ENCODE measurements at regions not wholly inside any gene's neighbourhood (a gene's known extent, or its start where the extent isn't known, plus 50 kb on each side); places are given as distances from the start of the nearest gene placed in this dataset.

- no peak for ATAC-seq
- no peaks in the 10 kb centered on the region for H3K27me3 ChIP-seq
- no peaks in the 10 kb centered on the region for H3K36me3 ChIP-seq
- intact Hi-C loops (cut with DNase I): no loop called here
- H3K27ac ChIP-seq: no peak overlapping the region
- H3K4me3 ChIP-seq: no peak overlapping the region
- H3K9me3 ChIP-seq: no peaks in the 10 kb centered on the region
- no peaks in the 10 kb centered on the region for H3K4me1 ChIP-seq
- TF ChIP-seq CTCF (IDR thresholded peaks at IDR 0.05): no peak
- DNase-seq: no peak
Measured at GRCh38 chrX:23134136-23134535, 134.4 kb downstream of the DDX53 start.

- H3K4me3 ChIP-seq: no peak overlapping the region
- no peaks in the 10 kb centered on the region for H3K27me3 ChIP-seq
- WGBS, 2 donors: 90 to 93% methylated on average over 6 of the region's 6 CpGs
- no peaks in the 10 kb centered on the region for H3K9me3 ChIP-seq
- intact Hi-C loops (cut with DNase I): no loop called here
- ATAC-seq (no peak), DNase-seq (no peak)
- no peaks in the 10 kb centered on the region for H3K36me3 ChIP-seq
- H3K27ac ChIP-seq: no peak overlapping the region
- TF ChIP-seq CTCF (IDR thresholded peaks at IDR 0.05): no peak
- no peaks in the 10 kb centered on the region for H3K4me1 ChIP-seq
Measured at GRCh38 chrX:23136816-23137215, 137.1 kb downstream of the DDX53 start.

DNA sequence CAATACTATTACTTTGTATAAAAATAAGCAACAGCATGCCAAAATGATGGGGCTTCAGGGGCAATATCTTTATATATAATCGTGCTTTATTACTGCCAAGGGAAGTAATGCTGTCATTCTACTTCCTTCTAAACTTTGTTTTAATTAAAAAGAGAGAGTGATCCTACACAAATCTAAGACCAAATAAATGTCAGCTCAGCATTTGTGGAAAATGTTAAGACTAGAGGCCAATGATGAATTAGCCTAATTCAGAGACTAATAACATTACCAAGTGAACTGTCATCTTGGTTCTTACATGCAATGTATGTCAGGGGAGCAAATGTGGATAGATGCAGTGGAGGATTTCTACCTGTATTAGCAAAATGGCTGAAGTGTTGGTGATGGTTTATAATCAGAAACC is 166.4 kb upstream of the PTCHD1 start:
- 78 to 83% methylated on average over 1 of the region's 1 CpG for WGBS, 2 donors
- no peak overlapping the region for H3K27ac ChIP-seq
- no peak for ATAC-seq
- H3K4me3 ChIP-seq: no peak overlapping the region
- no peak for TF ChIP-seq CTCF (IDR thresholded peaks at IDR 0.05)
- intact Hi-C loops (cut with DNase I): no loop called here
- no peaks in the 10 kb centered on the region for H3K36me3 ChIP-seq
- no peaks in the 10 kb centered on the region for H3K4me1 ChIP-seq
- DNase-seq: no peak
- no peaks in the 10 kb centered on the region for H3K9me3 ChIP-seq
- H3K27me3 ChIP-seq: peaks cover 0 to 7% (median 0%) of the 10 kb centered on the region in 7 donors

GRCh38 chrX:23185951-23186350 is 148.7 kb upstream of the PTCHD1 start:
- no peak overlapping the region for H3K4me3 ChIP-seq
- intact Hi-C loops (cut with DNase I): no loop called here
- peaks cover 0 to 5% (median 0%) of the 10 kb centered on the region in 11 donors for H3K9me3 ChIP-seq
- no peaks in the 10 kb centered on the region for H3K36me3 ChIP-seq
- H3K27ac ChIP-seq: no peak overlapping the region
- no peak for DNase-seq
- ATAC-seq: no peak
- H3K27me3 ChIP-seq: no peaks in the 10 kb centered on the region
- H3K4me1 ChIP-seq: no peaks in the 10 kb centered on the region
- 82 to 100% methylated on average over 1 of the region's 1 CpG for WGBS, 2 donors
- TF ChIP-seq CTCF (IDR thresholded peaks at IDR 0.05): no peak

- Histone ChIP-seq H3K27ac (no peak overlapping the region), H3K36me3 (no peaks in the 10 kb centered on the region), H3K9me3 (no peaks in the 10 kb centered on the region), H3K4me1 (no peaks in the 10 kb centered on the region), H3K4me3 (no peak overlapping the region), H3K27me3 (no peaks in the 10 kb centered on the region)
- TF ChIP-seq CTCF (IDR thresholded peaks at IDR 0.05): no peak
- intact Hi-C loops (cut with DNase I): no loop called here
- ATAC-seq (no peak), DNase-seq (no peak)
- WGBS, 2 donors: 90 to 93% methylated on average over 5 of the region's 5 CpGs
Measured at GRCh38 chrX:23187819-23188218, 146.8 kb upstream of the PTCHD1 start.
